ENCODE measurements at regions not wholly inside any gene's neighbourhood (a gene's known extent, or its start where the extent isn't known, plus 50 kb on each side); places are given as distances from the start of the nearest gene placed in this dataset.

- no peak for DNase-seq
Observed at GRCh38 chr5:73256012-73256411, 83.0 kb downstream of the TMEM174 start.

DNA sequence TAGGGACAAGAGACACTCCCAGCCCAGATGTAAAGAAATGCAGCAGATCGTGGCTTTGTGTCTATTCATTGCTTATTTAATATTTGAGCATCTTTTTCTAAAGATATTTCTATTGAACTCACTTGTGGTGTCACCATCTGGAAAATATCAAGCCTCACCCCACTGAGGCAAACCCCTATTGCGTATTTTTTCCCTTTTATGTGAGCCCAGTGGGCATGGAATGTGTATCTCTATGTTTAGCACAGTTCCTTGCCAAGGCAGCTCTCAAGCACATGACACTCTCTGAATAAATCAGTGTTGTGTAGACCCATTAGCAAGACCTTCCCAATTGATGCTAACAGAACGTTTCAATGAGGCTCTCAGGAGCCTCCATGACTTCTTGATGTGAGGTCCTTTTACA, 81.6 kb downstream of the TMEM174 start:
- no peak for DNase-seq

DNA sequence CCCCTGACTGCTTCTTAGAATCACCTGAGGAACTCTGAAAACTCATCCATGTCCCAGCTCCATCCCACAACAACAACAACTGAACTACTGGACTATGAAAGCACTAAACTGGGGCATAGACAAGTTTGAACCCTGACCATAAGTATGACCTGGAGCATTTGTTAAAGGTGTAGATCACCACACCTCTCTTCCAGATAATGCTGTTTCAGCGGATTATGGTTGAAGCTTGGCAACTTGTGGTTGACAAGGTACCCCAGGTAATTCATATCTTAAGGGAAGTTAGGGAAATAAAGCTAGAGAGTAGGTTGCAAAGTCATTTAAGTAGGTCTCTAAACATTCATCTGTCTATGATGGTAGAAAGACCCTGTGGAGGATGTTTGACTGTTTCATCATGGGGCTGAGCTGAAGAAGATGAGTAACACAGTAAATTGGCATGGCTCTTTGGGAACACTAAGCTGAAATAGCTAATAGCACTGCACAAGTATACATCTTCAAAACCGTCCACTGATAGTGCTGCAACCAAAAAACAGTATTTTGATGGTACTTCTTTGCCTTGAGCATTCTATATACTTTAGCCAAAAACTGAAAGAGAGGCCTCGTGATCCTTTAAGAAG, 80.2 kb downstream of the TMEM174 start:
- no peak for DNase-seq

- DNase-seq = no peak
Observed at GRCh38 chr5:73250645-73251044, 77.7 kb downstream of the TMEM174 start.

GRCh38 chr5:73242735-73243134, 69.7 kb downstream of the TMEM174 start:
- no peak for DNase-seq

DNA sequence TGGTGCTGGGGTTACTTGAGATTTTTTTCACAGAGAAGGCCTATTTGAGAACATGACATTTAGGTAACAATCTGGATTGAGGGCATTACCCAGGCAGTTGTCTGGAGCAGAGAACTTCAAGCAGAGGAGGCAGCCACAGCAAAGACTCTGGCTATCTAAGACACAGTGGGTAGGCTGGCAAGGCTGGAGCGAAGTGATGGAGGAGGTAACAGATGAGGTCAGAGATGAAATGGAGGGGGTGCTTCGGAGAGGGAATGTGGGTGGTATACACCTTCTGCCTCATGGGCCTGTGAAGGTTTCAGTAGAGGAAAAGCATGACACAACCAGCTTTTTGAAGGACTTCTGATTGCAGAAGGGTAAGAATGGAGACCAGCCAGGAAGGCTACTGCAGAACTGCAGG, 65.9 kb downstream of the TMEM174 start:
- no peak for DNase-seq

GRCh38 chr5:73236541-73237128, 63.6 kb downstream of the TMEM174 start:
- DNase-seq = no peak

DNA sequence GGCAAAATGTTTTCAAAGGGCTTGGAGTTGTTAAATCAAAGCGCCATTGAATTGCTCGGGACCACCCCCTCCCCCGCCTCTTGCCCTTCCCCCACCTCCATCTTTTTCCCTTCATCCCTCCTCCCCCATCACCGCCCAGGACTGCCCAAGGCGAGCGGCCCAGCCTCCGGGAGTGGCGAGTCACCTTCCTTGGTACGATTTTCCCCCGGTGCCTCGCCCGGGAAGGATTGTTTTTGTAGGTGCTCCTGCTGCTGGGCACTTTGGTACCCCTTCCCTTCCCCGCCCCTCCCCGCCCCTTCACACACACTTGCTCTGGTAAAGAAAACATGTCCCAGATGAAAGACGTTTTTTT, 61.2 kb downstream of the TMEM174 start:
- DNase-seq = no peak

DNA sequence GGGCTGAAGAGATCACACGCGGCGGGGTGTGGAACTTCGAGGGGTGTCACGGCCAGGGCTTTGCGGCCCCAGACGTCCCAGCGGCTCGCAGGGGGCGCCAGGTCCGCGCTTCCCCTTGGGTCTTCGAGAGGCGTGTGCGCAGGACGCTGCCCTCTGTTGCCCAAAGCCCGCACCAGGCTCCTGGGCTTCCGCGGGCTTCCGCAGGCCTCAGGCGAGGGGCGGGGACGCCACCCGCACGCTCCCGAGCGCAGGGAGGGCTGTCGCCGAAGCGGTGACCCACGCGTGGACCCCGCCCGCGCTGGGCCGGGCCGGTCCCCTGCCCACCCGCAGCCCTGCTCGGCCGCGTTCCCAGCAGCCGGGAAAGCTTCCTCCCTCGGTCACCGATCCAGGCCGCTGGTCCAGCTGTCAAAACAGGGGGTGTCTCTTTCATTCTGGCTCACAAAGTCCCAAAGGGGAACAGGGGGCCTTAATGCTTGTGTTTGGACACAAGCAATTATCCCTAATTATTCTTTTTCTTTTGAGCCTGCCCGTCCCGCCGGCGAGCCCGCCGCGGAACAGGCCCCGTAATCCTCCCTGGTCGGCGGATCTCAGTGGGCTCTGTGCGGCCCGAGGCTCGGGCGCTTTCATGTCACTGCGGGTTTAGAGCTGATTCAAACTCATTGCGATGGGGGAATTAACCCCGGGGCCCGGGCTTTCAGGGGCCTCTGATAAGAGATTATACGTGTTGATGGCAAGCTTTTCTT, 60.6 kb downstream of the TMEM174 start:
- DNase-seq = no peak

GRCh38 chr5:73233053-73233460, 60.1 kb downstream of the TMEM174 start:
- DNase-seq = no peak

DNA sequence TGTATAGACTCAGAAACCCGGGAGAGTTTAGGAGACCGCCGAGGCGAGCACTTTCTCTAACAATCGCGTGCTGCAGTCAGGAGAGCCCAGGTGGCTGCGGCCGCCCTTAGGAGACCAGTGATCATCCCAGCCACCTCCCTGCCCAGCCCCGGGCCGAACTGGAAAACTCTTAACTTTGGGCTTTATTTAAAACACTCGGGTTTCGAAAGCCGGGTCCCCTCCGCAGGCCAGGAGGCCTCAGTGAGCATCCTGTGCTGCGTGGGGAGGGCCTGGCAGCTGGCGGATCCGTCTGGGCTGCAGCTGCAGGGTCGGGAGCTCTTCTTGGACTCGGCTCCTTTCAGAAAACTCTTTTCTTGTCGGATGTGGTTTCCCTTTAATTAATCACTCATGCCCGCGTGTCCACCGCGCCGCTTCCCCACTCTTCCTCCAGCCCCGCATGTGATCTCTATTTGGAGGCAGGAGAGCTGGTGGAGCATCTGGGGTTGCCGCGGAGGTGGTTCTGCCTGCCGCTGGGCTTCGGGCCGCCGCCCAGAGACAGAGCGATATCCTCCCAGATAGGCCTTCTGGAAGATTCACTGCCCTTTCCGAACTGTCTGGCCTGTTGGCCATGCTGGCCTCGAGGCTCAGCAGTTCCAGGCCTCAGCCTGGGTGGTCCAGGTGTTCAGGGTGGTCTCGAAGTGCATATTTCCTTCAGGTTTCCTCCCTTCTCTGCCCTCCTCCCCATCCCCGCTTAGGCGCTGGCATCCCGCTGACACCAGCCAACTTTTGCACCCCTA, 59.5 kb downstream of the TMEM174 start:
- DNase-seq = no peak

GRCh38 chr5:73231246-73231778, 58.3 kb downstream of the TMEM174 start:
- no peak for DNase-seq

- DNase-seq = no peak
Observed at GRCh38 chr5:73230264-73231245, 57.6 kb downstream of the TMEM174 start.

DNA sequence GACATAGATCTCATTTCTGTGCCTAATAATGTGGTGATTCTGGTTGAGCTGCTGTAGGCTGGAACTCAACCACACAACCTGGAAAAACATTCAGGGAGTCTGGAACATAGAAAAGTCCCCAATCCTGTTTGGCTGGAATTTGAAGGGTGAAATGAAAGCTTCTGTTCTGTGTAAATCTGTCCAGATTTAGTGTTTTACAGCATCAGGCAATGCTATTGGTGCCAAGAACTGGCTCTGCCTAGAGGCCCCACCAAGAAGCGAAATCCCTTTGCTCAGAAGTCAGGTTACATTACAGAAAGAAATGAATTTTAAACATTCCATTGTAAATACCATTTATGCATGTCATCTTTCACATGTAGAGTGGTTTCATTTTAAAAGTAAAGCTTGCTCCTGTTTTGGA, 56.3 kb downstream of the TMEM174 start:
- DNase-seq = no peak

GRCh38 chr5:73228052-73228451, 55.1 kb downstream of the TMEM174 start:
- DNase-seq = no peak

Data from NCI-H1436 treated with DMSO at 0.1 percent for 48 hours (cell line).